GM21528 (cell line): ENCODE measurements at regions not wholly inside any gene's neighbourhood (a gene's known extent, or its start where the extent isn't known, plus 50 kb on each side); places are given as distances from the start of the nearest gene placed in this dataset.
"Not testable (repeated sequence)": the region's sequence is repeated elsewhere in the genome, so short reads cannot be mapped to it uniquely, and the experiment has no call there.

ENCODE experiments used
- ATAC-seq: cut with Tn5 transposase; IDR thresholded peaks from one replicate; pipeline ENCODE4 v1.9.1; 2021; ENCODE audit warnings: mild to moderate bottlenecking, moderate library complexity; ENCODE audit not compliant: unreplicated experiment, low FRiP score

DNA sequence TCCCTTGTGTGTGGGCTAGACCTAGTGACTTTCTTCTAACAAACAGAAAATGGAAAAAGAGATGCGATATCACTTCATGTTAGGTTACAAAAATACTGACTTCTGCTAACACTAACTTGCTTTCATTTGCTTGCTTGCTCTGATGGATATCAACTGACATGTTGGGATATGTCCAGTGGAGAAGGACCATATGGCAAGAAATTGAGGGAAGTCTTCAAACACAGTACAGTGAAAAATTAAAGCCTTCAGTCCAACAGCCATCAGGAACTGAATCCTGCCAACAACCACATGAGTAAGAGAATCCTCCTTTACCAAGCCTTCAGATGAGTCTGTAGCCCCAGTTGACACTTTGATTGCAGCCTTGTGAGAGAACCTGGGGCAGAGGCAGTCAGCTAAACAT lies 143.9 kb downstream of the MAIP1 start:
- ATAC-seq, result no peak

DNA sequence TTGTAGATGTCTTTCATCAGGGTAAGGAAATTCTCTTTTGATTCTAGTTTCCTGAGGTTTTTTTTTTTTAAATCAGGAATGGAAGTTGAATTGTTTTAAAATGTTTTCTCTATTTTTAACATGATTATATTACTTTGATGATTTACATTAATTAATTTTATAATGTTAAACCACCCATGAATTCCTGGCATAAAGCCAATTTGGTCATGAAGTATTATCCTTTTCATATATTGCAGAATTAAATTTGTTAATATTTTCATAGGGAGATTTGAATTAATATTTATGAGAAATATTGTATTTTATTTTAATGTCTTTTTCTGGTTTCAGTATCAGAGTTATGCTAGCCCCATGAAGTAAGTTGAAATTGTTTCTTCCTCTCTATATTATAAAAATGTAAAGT lies 144.6 kb downstream of the MAIP1 start:
- no peak for ATAC-seq

DNA sequence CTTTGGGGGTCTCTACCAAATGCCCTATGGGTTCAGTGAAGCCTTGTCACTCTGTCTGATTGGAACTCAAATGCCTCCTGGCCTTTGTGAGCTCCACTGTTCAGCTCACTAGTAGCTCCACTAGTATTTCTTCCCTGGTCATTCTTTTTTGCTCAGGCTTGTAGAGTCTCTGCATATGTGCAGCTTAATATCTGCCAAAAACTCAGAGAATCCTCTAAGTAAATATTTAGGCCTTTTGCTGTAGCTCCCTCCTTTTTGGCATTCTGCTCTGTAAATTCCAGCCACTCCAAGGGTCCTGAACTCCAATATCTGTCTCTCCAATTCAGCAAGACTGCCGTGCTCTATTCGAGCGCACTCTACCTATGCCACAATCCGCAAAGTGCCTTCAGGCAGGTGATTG lies 146.5 kb downstream of the MAIP1 start:
- ATAC-seq, result no peak

DNA sequence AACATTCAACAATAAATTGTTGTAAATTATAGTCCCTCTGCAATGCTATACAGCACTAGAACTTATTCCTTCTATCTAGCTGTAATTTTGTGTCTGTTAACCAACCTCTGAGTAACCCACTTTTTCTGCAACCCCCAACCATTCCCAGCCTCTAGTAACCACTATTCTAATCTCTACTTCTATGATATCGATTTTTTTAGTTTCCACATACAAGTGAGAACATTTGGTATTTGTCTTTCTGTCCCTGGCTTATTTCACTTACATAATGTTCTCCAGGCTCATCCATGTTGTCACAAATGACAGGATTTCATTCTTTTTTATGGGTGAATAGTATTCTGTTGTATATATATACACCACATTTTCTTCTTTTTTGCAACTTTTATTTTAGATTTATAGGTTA lies 147.6 kb downstream of the MAIP1 start:
- no peak for ATAC-seq

DNA sequence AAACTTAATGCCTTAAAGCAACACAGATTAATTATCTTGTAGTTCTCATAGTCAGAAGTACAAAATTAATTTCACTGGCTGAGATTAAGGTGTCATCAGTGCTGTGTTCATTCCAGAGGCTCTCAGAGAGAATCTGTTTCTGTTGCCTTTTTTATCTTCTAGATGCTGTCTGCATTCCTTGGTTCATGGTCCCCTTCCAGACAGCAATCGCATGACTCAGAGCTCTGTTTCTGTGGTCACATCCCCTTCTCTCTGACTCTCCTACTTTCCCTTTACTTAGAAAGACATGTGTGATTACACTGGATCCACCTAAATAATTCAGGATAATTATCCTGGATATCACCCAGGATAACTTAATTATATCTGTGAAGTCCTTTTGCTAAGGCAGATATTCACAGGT lies 148.6 kb downstream of the MAIP1 start:
- no peak for ATAC-seq

GRCh38 chr2:200107514-200108217 lies 152.3 kb downstream of the MAIP1 start:
- ATAC-seq, result no peak

- no peak for ATAC-seq
Observed at GRCh38 chr2:200109421-200109820, 154.0 kb downstream of the MAIP1 start.

DNA sequence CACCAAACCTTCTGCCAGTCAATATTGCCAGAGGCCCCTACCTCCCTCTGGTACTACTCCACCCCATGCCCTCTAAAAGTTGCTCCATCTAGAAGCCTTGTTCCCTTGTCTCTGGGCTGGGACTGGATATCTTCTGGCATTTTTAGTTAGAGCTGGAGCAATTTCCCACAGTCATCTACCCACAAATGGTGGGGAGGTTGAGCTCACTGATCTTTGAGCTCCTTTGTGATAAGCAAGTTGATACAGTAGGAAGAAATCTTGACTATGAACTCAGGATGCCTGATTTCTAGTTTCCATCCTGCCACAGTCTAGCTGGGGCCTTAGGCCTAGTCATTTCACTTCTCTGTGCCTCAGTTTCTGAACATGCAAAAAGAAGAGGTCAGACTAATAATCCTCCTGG lies 155.0 kb downstream of the MAIP1 start:
- no peak for ATAC-seq

GRCh38 chr2:200113016-200113799 lies 157.8 kb downstream of the MAIP1 start:
- not testable (repeated sequence) for ATAC-seq

GRCh38 chr2:200119236-200119635 lies 163.9 kb downstream of the MAIP1 start:
- no peak for ATAC-seq

GRCh38 chr2:200121931-200122330 lies 166.5 kb downstream of the MAIP1 start:
- no peak for ATAC-seq

DNA sequence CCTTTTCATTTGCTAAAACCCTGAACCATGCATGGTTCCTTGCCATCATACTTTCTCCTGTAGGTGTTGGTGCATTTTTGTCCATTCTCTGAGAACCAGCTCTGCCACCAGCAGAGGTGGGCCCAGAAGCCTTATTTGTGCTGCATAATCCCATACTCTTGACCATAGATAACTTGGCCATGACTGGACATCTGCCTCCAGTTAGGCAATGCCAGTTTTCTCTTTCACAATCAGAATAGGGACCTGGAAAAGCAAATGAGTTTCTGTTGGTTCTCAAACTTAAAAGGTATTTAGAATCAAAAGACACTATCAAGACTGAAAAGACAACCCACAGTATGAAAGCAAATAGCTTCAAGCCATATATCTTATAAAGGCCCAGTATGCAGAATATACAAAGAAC lies 167.3 kb downstream of the MAIP1 start:
- ATAC-seq, result no peak

- not testable (repeated sequence) for ATAC-seq
Observed at GRCh38 chr2:200124665-200125368, 169.4 kb downstream of the MAIP1 start.

- no peak for ATAC-seq
Observed at GRCh38 chr2:200125444-200126284, 170.3 kb downstream of the MAIP1 start.

DNA sequence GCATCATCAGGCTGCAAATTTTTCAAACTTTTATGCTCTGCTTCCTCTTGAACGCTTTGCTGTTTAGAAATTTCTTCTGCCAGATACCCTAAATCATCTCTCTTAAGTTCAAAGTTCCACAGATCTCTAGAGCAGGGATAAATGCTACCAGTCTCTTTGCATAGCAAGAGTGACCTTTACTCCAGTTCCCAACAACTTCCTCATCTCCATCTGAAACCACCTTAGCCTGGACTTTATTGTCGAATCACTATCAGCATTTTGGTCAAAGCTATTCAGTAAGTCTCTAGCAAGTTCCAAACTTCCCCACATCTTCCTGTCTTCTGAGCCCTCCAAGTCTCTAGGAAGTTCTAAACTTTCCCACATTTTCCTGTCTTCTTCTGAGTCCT lies 170.9 kb downstream of the MAIP1 start:
- not testable (repeated sequence) for ATAC-seq

GRCh38 chr2:200126680-200127079 lies 171.3 kb downstream of the MAIP1 start:
- not testable (repeated sequence) for ATAC-seq

GRCh38 chr2:200127848-200128247 lies 172.5 kb downstream of the MAIP1 start:
- no peak for ATAC-seq

DNA sequence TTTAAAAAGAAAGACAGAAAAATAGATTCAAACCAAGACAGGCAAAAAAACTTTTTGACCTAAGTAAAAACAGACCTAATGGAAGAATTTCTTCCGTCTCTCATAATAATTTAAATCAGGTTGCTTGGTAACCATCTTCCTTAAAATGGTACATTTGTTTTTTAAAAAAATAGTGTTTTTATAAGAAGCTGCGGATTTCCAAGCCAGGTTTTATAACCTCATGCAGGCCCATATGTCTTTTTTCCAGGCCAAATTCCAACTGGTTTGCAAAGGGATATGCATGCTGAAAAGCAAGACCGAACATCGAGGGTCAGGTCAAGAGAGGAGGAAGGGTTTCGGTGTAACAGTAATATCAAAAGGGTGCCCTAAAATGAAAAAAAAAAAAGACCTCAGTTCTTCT lies 172.9 kb downstream of the MAIP1 start:
- ATAC-seq, result no peak

- no peak for ATAC-seq
Observed at GRCh38 chr2:200129721-200130462, 174.5 kb downstream of the MAIP1 start.

DNA sequence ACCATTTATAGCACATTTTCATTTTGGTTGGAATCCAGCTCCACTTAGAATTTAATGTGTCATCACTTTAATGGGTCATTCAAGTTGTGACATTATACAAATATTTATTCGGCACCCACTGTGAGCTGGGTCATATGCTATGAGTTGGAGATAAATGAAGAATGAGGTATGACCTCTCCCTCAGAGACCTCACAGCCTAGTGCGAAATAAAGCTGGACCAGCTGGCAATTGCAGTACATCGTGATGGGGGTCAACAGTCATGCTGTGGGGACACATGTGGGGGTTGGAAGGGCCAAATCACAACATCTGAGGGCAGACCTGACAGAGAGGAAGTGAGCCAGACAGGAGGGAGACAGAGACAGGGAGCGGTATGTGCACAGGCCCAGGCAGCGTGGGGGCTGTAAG lies 175.4 kb downstream of the MAIP1 start:
- ATAC-seq, result no peak
